Activated CD4-positive, alpha-beta T cell treated with anti-CD3 and anti-CD28 coated beads for 36 hours (primary cell): ENCODE measurements at regions not wholly inside any gene's neighbourhood (a gene's known extent, or its start where the extent isn't known, plus 50 kb on each side); places are given as distances from the start of the nearest gene placed in this dataset.
A peak's percentile ranks its signal among the peaks of the same experiment; 100 is the strongest.

Source experiments
- ATAC-seq: fragments of 200-7000 bp; cut with Tn5 transposase; one replicate; pipeline ENCODE4 v1.10.0; 2021; ENCODE audit warnings: mild to moderate bottlenecking, moderate library complexity
- CTCF ChIA-PET: fragments of 350-600 bp; sonication (Branson Sonifier 250); formaldehyde crosslinking; loops from one replicate; lab custom pipeline; 2021; ENCODE audit warnings: antibody characterized with exemption; lab: Charles Lee
- POLR2A ChIA-PET: fragments of 350-600 bp; sonication (Branson Sonifier 250); formaldehyde crosslinking; loops from one replicate; lab custom pipeline; 2021; ENCODE audit warnings: antibody characterized with exemption, inconsistent platforms; lab: Charles Lee
- DNase-seq: peaks from one replicate; pipeline ENCODE4 v3.0.0-alpha.2; 2020
- H3K27ac Mint-ChIP-seq: one replicate; pipeline ENCODE4 v1.8.0; 2021; ENCODE audit warnings: mixed read lengths
- H3K27me3 Mint-ChIP-seq: one replicate; pipeline ENCODE4 v1.8.0; 2021; ENCODE audit warnings: mixed read lengths
- H3K36me3 Mint-ChIP-seq: one replicate; pipeline ENCODE4 v1.8.0; 2021; ENCODE audit warnings: low read depth, mixed read lengths
- H3K4me1 Mint-ChIP-seq: one replicate; pipeline ENCODE4 v1.8.0; 2021; ENCODE audit warnings: mixed read lengths
- H3K4me3 Mint-ChIP-seq: one replicate; pipeline ENCODE4 v1.8.0; 2021; ENCODE audit warnings: mild to moderate bottlenecking, moderate library complexity, mixed read lengths
- H3K9me3 Mint-ChIP-seq: one replicate; pipeline ENCODE4 v1.8.0; 2021; ENCODE audit warnings: low read depth, mixed read lengths
- intact Hi-C, 2 experiments: fragments of 100-400 bp; cut with DNase I in 1 of 2; cut with micrococcal nuclease in 1 of 2; formaldehyde crosslinking; loops; one replicate each; pipeline versions ENCODE4 v1.14.2 to v1.15.1; 2022 to 2024; cut with DNase I, micrococcal nuclease

DNA sequence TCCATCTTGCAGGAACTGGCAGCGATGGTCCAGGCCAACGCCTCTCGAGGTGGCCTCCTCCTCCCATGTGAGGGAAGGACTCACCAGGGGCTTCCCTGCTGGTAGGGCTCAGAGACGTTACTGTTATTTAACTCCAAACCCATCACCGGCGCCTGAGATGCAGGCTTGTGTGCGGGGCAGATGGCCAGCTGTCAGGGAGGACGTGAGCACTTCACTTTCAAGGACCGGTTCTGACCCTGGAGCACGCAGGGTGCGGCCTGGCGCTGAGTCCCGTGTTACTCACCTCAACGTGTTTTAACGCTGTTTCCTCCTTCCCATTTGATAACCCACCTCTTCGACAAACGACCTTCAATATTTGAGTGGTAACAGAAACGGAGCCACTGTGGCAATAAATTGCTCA lies 350.2 kb downstream of the ZNF516 start:
- Mint-ChIP-seq H3K9me3 (no peaks in the 10 kb centered on the region), H3K27me3 (no peaks in the 10 kb centered on the region), H3K27ac (no peak overlapping the region), H3K4me1 (no peaks in the 10 kb centered on the region), H3K36me3 (no peaks in the 10 kb centered on the region), H3K4me3 (no peak overlapping the region)
- ChIA-PET CTCF (interaction anchor here (0.7 kb wide), 1 partner anchor 1664 kb away, joined by 5 read pairs; no protein-coding TSS in a partner anchor), POLR2A (no interaction called here)
- DNase-seq, result no peak
- ATAC-seq, result no peak
- intact Hi-C loops, result no loop called here

DNA sequence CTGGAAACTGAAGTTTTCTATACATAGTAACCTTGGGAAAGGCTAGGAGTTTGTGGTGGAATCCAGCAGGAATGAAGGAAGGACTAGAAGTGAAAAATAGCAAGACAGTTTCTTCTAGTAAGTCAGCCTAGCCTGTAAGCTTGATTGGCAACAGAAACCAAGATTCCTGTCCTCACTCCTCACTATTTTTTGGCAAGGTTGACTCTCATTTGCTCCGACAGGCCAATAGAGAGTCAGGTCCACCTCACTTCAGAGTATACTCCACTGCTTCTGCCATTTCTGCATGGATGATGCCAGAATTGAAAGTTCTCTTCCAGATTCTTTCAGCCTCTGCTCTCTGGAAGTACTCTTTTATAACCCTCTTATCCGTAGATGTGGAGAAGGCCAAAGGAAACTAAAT lies 352.4 kb downstream of the ZNF516 start:
- ChIA-PET POLR2A (no interaction called here), CTCF (interaction anchor here (0.7 kb wide), 1 partner anchor 727 kb away, joined by 4 read pairs; no protein-coding TSS in a partner anchor)

DNA sequence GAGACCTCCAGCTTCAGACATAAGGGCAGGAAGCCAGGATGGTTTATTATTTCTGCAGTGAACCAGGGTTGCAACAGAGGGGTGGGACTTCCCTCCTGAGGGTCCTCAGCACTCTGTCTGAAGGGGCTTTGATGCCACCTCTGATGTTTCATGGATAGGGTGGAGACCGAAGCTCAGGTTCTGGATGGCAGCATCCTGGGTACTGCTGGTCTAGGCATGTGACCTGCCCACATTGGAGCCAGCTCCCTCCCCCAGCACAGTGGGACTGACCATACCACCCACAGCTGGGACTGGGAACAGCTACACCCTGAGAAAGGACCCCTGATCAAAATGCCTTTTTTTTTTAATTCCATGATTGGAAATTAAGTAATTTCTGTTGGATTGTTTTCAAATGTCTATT lies 355.2 kb downstream of the ZNF516 start:
- DNase-seq (no peak), ATAC-seq (no peak)
- H3K36me3 Mint-ChIP-seq, result no peaks in the 10 kb centered on the region
- CTCF ChIA-PET, result interaction anchor here (0.7 kb wide), 1 partner anchor 118 kb away, joined by 5 read pairs; no protein-coding TSS in a partner anchor
- no peaks in the 10 kb centered on the region for H3K27me3 Mint-ChIP-seq
- H3K4me1 Mint-ChIP-seq, result peaks cover under 1% of the 10 kb centered on the region
- no peak overlapping the region for H3K27ac Mint-ChIP-seq
- intact Hi-C loops, result no loop called here
- H3K9me3 Mint-ChIP-seq, result peaks cover 2% of the 10 kb centered on the region
- POLR2A ChIA-PET, result no interaction called here
- no peak overlapping the region for H3K4me3 Mint-ChIP-seq

More for the DNA sequence above, 352.4 kb downstream of the ZNF516 start:
- intact Hi-C loops, result no loop called here
- DNase-seq (no peak), ATAC-seq (no peak)
- Mint-ChIP-seq H3K27me3 (no peaks in the 10 kb centered on the region), H3K4me1 (no peaks in the 10 kb centered on the region), H3K36me3 (no peaks in the 10 kb centered on the region), H3K4me3 (no peak overlapping the region), H3K27ac (no peak overlapping the region), H3K9me3 (no peaks in the 10 kb centered on the region)

DNA sequence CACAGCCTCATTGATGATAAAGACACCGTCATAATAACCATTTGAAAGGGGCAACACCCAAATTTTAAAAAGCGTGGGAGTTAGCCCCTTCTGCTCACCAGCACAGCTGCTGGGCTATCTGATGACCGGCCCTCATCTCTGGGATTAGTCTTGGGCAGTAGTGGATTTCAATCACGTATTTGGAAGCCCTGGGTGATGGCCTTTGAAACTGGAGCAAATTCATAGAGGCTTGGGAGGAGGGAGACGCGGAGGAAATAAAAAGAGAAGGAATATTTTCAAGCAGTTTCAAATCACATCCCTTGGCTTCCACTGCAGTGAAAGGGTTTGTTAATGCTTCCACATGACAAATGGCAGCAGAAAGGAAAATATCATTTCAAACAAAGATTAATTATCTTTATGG lies 357.8 kb downstream of the ZNF516 start:
- Mint-ChIP-seq H3K27ac (no peak overlapping the region), H3K9me3 (peaks cover 2% of the 10 kb centered on the region), H3K27me3 (no peaks in the 10 kb centered on the region), H3K4me1 (peaks cover 5% of the 10 kb centered on the region), H3K4me3 (no peak overlapping the region), H3K36me3 (no peaks in the 10 kb centered on the region)
- no peak for ATAC-seq
- ChIA-PET POLR2A (no interaction called here), CTCF (no interaction called here)
- intact Hi-C loops, result no loop called here
- no peak for DNase-seq

DNA sequence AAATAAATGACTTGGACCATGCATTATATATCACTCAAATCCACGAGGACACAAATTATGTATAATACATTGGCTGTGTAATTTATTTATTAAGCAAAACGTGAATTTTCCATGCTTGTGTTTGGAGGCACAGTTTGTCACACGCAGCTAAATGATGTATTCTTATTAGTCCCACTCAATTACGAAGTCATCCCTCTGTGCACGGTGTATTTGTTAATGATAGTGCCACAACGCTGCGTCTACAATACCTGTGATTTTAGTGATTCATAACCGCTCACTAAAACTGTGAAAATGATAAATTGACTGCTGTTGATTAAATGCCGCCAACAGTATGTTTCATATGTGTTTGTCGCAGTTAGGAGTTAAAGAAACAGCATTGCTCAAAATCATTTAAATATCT lies 358.3 kb downstream of the ZNF516 start:
- Mint-ChIP-seq H3K36me3 (no peaks in the 10 kb centered on the region), H3K4me3 (no peak overlapping the region), H3K27me3 (no peaks in the 10 kb centered on the region), H3K27ac (no peak overlapping the region), H3K9me3 (peaks cover 2% of the 10 kb centered on the region), H3K4me1 (peaks cover 7% of the 10 kb centered on the region)
- ATAC-seq (no peak), DNase-seq (no peak)
- intact Hi-C loops, result no loop called here
- ChIA-PET POLR2A (no interaction called here), CTCF (no interaction called here)

DNA sequence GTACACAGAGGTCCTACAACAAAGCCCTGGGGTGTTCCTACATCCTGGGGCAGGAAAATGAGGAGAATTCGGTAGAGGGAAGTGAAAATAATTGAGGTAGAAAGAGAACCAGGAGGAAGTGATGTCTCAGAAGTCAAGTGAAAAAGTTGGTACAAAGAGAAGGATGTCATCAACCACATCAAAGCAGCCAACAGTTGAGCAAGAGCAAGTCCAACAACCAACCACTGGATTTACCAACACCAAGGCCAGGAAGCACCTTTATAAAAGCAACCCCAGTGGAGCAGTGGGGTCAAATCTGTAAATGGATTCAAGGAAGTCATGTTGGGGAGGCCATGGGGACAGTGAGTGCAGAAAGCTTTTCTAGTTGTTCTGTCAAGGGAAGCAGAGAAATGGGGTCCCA lies 360.4 kb downstream of the ZNF516 start:
- no peaks in the 10 kb centered on the region for H3K36me3 Mint-ChIP-seq
- CTCF ChIA-PET, result no interaction called here
- peaks cover 11% of the 10 kb centered on the region for H3K4me1 Mint-ChIP-seq
- no peaks in the 10 kb centered on the region for H3K27me3 Mint-ChIP-seq
- DNase-seq (peak; percentile 26), ATAC-seq (no peak)
- H3K9me3 Mint-ChIP-seq, result peaks cover 2% of the 10 kb centered on the region
- H3K4me3 Mint-ChIP-seq, result no peak overlapping the region
- H3K27ac Mint-ChIP-seq, result no peak overlapping the region
- POLR2A ChIA-PET, result no interaction called here
- intact Hi-C loops, result no loop called here

DNA sequence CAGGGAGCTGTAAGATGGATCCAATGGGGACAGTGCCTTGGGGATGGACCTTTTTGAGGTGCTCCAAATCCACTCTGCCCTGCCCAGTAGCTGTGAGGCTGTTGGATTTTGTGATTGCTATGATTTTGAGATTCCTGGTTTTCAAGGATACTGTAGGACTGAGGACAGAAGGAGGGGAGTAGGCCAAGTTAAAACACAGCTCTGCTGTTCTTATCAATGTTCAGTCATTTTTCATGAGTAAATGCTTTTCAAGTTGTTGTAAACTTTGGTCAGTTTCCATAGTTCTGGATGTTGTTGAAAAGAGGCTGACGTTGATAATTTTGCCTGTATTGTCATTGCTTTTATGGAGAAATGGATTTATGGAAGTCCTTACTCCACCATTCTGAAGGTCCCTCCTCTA lies 361.2 kb downstream of the ZNF516 start:
- DNase-seq (no peak), ATAC-seq (no peak)
- ChIA-PET CTCF (no interaction called here), POLR2A (no interaction called here)
- no peaks in the 10 kb centered on the region for H3K36me3 Mint-ChIP-seq
- intact Hi-C loops, result no loop called here
- H3K27ac Mint-ChIP-seq, result no peak overlapping the region
- no peak overlapping the region for H3K4me3 Mint-ChIP-seq
- H3K4me1 Mint-ChIP-seq, result peaks cover 11% of the 10 kb centered on the region
- H3K9me3 Mint-ChIP-seq, result peaks cover 2% of the 10 kb centered on the region
- H3K27me3 Mint-ChIP-seq, result no peaks in the 10 kb centered on the region

DNA sequence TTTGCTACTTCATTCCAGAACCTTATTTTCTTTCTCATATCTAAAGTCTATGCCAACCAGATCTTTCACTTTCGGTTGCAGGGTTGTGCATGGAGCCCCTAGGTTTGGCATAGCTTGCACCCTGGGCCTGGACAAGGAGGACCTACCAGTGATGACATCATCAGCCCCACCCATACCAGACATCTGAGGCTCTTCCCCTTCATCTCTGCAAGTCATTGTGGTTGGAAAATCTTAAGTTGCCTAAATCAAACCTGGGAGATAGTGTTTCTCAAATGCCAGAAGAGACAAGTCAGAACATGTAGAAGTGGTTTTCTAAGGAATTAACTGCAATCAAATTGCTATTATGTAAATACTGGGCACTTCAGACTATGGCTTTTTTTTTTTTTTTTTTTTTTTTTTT lies 363.3 kb downstream of the ZNF516 start:
- ATAC-seq (peak; percentile 96), DNase-seq (peak; percentile 60)
- CTCF ChIA-PET, result no interaction called here
- POLR2A ChIA-PET, result no interaction called here
- peaks cover 11% of the 10 kb centered on the region for H3K4me1 Mint-ChIP-seq
- no peak overlapping the region for H3K27ac Mint-ChIP-seq
- H3K4me3 Mint-ChIP-seq, result no peak overlapping the region
- peaks cover 2% of the 10 kb centered on the region for H3K9me3 Mint-ChIP-seq
- intact Hi-C loops, result loop anchor here in 1 of 2 experiments (2.0 kb wide), 1 partner anchor 77 kb away; no protein-coding TSS in a partner anchor
- H3K36me3 Mint-ChIP-seq, result no peaks in the 10 kb centered on the region
- H3K27me3 Mint-ChIP-seq, result no peaks in the 10 kb centered on the region

DNA sequence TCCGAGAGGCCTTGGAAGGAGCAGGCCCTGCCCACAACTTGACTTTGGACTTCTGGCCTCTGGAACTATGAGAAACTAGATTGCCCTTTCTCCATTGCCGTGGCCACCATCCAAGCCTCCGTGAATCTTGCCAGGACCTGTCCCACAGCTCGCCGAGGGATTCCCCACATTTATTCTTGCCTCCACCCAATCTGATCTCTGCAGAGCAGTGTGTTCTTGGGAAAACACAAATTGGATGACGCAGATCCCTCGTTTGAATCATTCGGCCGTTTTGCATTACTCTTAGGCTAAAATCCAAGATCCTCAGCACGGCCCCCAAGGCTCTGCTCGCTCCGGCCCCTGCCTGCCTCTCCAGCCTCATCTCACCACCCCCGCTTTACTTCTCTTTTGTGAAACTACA lies 364.2 kb downstream of the ZNF516 start:
- H3K27ac Mint-ChIP-seq, result no peak overlapping the region
- peaks cover 2% of the 10 kb centered on the region for H3K9me3 Mint-ChIP-seq
- H3K36me3 Mint-ChIP-seq, result no peaks in the 10 kb centered on the region
- DNase-seq (no peak), ATAC-seq (no peak)
- ChIA-PET POLR2A (no interaction called here), CTCF (no interaction called here)
- intact Hi-C loops, result loop anchor here in 1 of 2 experiments (2.0 kb wide), 1 partner anchor 78 kb away; no protein-coding TSS in a partner anchor
- no peaks in the 10 kb centered on the region for H3K27me3 Mint-ChIP-seq
- H3K4me1 Mint-ChIP-seq, result peaks cover 11% of the 10 kb centered on the region
- H3K4me3 Mint-ChIP-seq, result no peak overlapping the region

DNA sequence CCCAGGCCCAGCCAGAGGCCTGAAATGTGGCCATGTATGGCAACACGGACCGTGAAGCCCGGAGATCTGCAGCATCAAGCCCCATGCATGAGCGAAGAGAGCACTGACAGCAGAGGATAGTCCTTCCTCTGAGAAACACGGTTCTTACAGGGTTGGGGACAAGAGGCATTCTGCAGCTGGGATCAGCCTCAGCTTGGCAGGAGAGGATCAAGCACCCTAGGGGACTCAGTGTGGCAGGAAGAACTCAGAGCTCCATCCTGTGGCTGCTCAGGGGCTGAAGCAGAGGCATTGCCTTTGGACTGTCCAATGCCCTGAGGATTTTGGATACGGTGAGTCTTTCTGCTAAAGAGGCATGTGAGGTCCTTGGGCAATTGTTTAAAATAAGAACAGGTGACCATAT lies 368.7 kb downstream of the ZNF516 start:
- Mint-ChIP-seq H3K27me3 (peaks cover 2% of the 10 kb centered on the region), H3K36me3 (no peaks in the 10 kb centered on the region), H3K9me3 (no peaks in the 10 kb centered on the region), H3K4me3 (no peak overlapping the region), H3K27ac (no peak overlapping the region), H3K4me1 (no peaks in the 10 kb centered on the region)
- ATAC-seq (no peak), DNase-seq (no peak)
- ChIA-PET POLR2A (no interaction called here), CTCF (no interaction called here)
- intact Hi-C loops, result no loop called here

DNA sequence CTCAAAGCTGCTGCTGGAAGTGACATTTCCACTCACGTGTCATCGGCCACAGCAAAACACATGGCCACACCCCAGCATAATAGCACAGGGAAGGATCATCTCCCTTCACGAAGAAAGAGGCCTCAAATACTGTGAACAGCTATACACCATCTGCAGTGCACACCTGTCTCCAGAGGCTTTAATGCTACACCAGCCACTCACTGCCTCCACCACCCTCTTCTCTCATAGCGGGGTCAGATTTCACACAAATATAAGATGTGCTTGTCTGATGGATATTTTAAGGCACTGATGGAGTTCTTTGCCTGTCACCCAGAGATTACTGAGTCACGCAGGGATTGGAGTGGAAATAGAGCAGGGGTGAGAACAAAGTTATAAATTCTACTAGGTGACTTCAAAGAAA lies 374.0 kb downstream of the ZNF516 start:
- no peaks in the 10 kb centered on the region for H3K9me3 Mint-ChIP-seq
- H3K4me3 Mint-ChIP-seq, result no peak overlapping the region
- peaks cover 2% of the 10 kb centered on the region for H3K27me3 Mint-ChIP-seq
- ATAC-seq, result no peak
- no peaks in the 10 kb centered on the region for H3K36me3 Mint-ChIP-seq
- no peaks in the 10 kb centered on the region for H3K4me1 Mint-ChIP-seq
- DNase-seq, result no peak
- H3K27ac Mint-ChIP-seq, result no peak overlapping the region
- intact Hi-C loops, result no loop called here
- POLR2A ChIA-PET, result no interaction called here
- CTCF ChIA-PET, result no interaction called here

DNA sequence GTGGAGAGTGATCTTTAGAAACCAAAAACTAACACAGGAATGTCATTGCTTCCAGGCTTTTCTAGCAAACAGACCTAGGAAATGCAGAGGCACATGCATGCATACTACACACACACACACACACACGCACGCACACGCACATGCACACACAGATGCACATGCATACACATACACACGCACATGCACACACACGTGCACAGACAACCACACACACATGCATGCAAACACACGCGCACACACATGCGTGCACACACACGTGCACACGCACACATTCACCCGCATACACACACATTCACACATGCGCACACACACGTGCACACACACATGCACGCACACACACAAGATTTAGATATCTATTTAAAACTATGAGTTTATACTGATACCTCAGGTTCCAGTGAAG lies 379.5 kb downstream of the ZNF516 start:
- H3K36me3 Mint-ChIP-seq, result no peaks in the 10 kb centered on the region

DNA sequence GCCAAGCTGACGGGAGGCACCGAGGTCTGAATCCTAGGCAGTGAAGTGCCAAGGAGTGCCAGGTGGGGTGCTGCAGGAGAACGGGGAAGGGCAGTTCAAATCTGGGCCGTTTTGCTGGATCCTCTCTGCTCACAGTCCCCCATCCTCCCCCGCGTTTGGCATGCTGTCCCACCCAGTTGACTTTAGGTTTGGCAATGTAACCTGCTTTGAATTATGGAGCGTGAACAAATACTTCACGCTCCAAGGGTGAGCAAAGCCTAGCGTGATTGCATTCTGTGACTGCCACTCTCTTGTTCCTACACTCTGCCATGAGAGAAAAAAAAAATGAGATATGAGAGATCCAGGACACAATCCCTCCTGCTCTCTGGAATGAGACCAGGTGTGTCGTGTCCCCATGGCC lies 381.9 kb downstream of the ZNF516 start:
- DNase-seq, result no peak
- Mint-ChIP-seq H3K27me3 (peaks cover 9% of the 10 kb centered on the region), H3K4me1 (no peaks in the 10 kb centered on the region), H3K27ac (no peak overlapping the region), H3K9me3 (peaks cover 2% of the 10 kb centered on the region), H3K4me3 (no peak overlapping the region), H3K36me3 (no peaks in the 10 kb centered on the region)
- POLR2A ChIA-PET, result no interaction called here
- CTCF ChIA-PET, result no interaction called here
- no peak for ATAC-seq
- intact Hi-C loops, result no loop called here

More for the DNA sequence above, 379.5 kb downstream of the ZNF516 start:
- no peak overlapping the region for H3K4me3 Mint-ChIP-seq
- ATAC-seq (no peak), DNase-seq (no peak)
- H3K4me1 Mint-ChIP-seq, result no peaks in the 10 kb centered on the region
- H3K9me3 Mint-ChIP-seq, result no peaks in the 10 kb centered on the region
- intact Hi-C loops, result no loop called here
- CTCF ChIA-PET, result no interaction called here
- POLR2A ChIA-PET, result no interaction called here
- peaks cover 9% of the 10 kb centered on the region for H3K27me3 Mint-ChIP-seq
- H3K27ac Mint-ChIP-seq, result no peak overlapping the region
